WERI-Rb-1 (cell line): ENCODE measurements at regions not wholly inside any gene's neighbourhood (a gene's known extent, or its start where the extent isn't known, plus 50 kb on each side); places are given as distances from the start of the nearest gene placed in this dataset.

Source experiments
- DNase-seq: peaks from one replicate; pipeline ENCODE4 v3.0.0-alpha.2; 2020
- H3K27ac ChIP-seq: fragments of 250-450 bp; sonication (Bioruptor Pico); 2 replicates; pipeline ENCODE4 v1.5.1; 2020; ENCODE audit warnings: mild to moderate bottlenecking, moderate library complexity
- H3K27me3 ChIP-seq: fragments of 250-450 bp; sonication (Bioruptor Pico); 2 replicates; pipeline ENCODE4 v1.5.1; 2021; ENCODE audit warnings: mild to moderate bottlenecking, low read depth, moderate library complexity; ENCODE audit not compliant: insufficient read depth, severe bottlenecking
- H3K36me3 ChIP-seq: fragments of 250-450 bp; sonication (Bioruptor Pico); 2 replicates; pipeline ENCODE4 v1.5.1; 2020; ENCODE audit warnings: mild to moderate bottlenecking, moderate library complexity
- H3K4me3 ChIP-seq: 2 replicates; pipeline ENCODE4 v1.5.1; 2011; ENCODE audit warnings: low read depth, mild to moderate bottlenecking, control low read depth, low read length
- H3K9me3 ChIP-seq: fragments of 250-450 bp; sonication (Bioruptor Pico); 2 replicates; pipeline ENCODE4 v1.5.1; 2021; ENCODE audit warnings: mild to moderate bottlenecking, moderate library complexity; ENCODE audit not compliant: severe bottlenecking
- TF ChIP-seq, protein P1 (sequence below): IDR thresholded peaks from 2 replicates; pipeline ENCODE4 v1.5.1; 2011; ENCODE audit warnings: low read depth, mild to moderate bottlenecking, control low read depth, inconsistent platforms, low read length

DNA sequence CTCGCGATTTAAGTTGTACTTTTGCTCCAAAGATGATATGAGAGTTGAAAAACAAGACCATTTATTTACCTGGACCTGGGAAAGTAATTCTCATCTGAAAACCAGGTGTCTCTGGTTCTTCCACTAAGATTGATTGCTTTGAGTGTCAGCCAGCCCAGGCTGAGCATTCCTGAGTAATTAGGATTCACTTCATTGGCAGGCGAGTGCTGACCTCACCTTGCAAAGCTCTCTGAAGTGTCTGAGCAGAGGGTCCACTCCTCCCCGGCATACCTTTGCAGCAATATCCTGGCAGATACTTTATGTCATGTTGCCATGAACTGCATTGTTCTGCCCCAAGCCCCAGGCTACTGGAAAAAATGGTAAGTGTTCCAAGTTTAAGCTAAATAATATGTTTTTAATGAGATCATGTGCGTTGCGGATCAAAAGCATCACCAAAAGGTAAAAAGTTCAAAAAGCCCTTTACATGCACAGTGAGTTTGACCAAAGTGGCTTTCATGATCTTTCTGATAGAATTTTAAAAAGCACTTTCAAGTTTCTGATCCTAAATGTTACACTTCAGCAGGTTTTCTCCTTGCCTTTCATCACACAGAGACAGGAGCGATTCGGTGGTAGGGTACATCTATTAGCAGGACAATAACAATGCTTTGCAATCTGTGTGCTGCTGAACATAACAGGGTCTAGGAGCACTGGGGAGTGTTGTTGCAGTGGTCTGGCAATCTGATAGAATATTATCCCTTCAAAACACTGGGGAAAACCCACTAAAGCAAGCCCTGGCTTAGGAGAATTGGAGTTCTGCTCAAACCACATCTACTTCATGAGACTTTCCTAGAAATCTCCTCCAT lies 127.8 kb upstream of the EEF1E1 start:
- TF ChIP-seq, protein P1, sequence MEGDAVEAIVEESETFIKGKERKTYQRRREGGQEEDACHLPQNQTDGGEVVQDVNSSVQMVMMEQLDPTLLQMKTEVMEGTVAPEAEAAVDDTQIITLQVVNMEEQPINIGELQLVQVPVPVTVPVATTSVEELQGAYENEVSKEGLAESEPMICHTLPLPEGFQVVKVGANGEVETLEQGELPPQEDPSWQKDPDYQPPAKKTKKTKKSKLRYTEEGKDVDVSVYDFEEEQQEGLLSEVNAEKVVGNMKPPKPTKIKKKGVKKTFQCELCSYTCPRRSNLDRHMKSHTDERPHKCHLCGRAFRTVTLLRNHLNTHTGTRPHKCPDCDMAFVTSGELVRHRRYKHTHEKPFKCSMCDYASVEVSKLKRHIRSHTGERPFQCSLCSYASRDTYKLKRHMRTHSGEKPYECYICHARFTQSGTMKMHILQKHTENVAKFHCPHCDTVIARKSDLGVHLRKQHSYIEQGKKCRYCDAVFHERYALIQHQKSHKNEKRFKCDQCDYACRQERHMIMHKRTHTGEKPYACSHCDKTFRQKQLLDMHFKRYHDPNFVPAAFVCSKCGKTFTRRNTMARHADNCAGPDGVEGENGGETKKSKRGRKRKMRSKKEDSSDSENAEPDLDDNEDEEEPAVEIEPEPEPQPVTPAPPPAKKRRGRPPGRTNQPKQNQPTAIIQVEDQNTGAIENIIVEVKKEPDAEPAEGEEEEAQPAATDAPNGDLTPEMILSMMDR: no peak

GRCh38 chr6:8225113-8225512 lies 122.8 kb upstream of the EEF1E1 start:
- Histone ChIP-seq H3K36me3 (no peaks in the 10 kb centered on the region), H3K9me3 (no peaks in the 10 kb centered on the region), H3K27me3 (no peaks in the 10 kb centered on the region), H3K4me3 (no peak overlapping the region), H3K27ac (no peak overlapping the region)
- TF ChIP-seq, protein P1: no peak
- DNase-seq: no peak

More for the DNA sequence above, 127.8 kb upstream of the EEF1E1 start:
- no peak overlapping the region for H3K4me3 ChIP-seq
- H3K27ac ChIP-seq: no peak overlapping the region
- H3K27me3 ChIP-seq: peaks cover 13% of the 10 kb centered on the region
- no peaks in the 10 kb centered on the region for H3K9me3 ChIP-seq
- DNase-seq: no peak
- no peaks in the 10 kb centered on the region for H3K36me3 ChIP-seq

DNA sequence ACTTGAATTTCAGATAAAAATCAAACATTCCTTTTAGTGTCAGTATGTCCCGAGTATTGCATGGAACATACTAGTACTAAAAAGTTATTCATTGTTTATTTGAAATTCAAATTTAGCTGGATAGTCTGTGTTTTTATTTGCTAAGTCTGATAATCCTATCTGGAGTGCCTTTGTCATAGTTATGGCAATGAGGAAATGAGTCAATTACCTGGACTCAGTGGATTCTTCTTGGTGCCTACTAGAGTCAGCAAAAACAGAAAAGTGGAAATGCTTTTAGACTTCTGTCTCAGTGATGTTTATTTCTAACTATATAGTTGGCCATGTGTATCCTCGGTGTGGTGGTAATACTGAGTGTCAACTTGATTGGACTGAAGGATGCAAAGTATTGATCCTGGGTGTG lies 121.3 kb upstream of the EEF1E1 start:
- Histone ChIP-seq H3K27me3 (peaks cover 3% of the 10 kb centered on the region), H3K27ac (no peak overlapping the region), H3K36me3 (no peaks in the 10 kb centered on the region), H3K4me3 (no peak overlapping the region), H3K9me3 (no peaks in the 10 kb centered on the region)
- no peak for DNase-seq
- TF ChIP-seq, protein P1: no peak

DNA sequence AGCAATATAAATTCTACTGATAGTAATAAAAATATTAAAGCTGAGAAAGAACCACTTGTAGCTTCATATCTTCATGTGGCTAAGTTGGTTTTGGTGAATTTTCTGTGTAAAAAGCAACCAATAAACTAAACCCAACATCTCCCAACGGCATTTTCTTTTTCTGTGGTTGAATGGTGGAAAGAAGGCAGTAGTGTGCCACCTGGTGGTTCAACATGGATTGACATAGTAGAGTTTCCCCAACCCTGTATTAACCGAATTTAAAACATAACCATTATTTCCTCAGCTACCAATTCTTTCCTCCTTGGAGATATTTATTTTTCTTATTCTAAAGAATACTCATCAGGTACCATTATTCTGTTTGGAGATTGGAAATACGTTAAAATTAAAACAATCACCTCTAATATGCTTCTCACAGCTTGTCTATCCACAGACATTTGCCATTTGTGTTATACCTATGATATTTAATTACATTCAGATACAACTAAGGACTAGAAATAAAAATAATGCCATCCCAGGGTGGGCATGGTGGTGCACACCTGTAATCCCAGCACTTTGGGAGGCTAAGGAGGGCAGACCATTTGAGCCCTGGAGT lies 117.1 kb upstream of the EEF1E1 start:
- H3K27me3 ChIP-seq: peaks cover 20% of the 10 kb centered on the region
- no peak overlapping the region for H3K4me3 ChIP-seq
- no peaks in the 10 kb centered on the region for H3K9me3 ChIP-seq
- TF ChIP-seq, protein P1: peak; percentile 79
- peak; percentile 53 for DNase-seq
- H3K27ac ChIP-seq: no peak overlapping the region
- no peaks in the 10 kb centered on the region for H3K36me3 ChIP-seq

DNA sequence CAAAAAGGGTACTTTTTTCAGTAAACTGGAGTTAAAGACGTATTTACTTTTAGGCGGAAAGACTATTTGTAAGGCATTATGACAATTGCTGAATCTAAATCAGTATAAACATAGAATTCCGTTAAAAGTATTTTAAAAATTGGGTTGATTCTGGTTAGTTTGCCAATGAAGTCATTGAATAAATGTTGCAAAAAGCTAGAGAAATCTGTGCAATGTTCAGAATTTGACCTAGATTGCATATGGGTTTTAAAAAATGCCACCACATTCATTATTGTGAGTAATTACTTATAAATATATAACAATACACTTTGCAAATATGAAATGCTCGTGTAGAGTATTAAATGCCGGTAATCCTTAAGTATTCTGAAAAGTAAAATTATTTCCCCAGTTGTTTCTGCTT lies 116.5 kb upstream of the EEF1E1 start:
- no peak overlapping the region for H3K4me3 ChIP-seq
- H3K9me3 ChIP-seq: no peaks in the 10 kb centered on the region
- TF ChIP-seq, protein P1: no peak
- H3K27ac ChIP-seq: no peak overlapping the region
- H3K27me3 ChIP-seq: peaks cover 20% of the 10 kb centered on the region
- no peaks in the 10 kb centered on the region for H3K36me3 ChIP-seq
- no peak for DNase-seq

DNA sequence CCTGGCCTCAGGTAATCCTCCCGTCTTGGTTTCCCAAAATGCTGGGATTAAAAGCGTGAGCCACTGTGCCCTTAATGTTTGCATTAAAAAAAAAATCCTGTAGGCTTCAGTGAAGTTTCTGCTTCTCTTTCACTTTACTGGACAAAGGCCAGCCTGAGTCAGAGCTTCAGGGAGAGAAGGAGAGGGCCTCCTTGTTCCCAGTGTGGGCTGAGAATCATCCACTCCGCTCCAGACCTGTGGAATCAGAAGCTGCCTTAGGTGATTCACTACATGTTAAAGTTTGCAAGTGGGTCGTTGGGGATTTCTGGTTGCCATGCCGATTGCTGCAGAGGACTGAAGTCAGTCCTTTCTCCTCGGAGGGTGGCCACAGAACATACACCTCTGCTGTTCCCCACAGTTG lies 113.3 kb upstream of the EEF1E1 start:
- Histone ChIP-seq H3K4me3 (no peak overlapping the region), H3K27ac (no peak overlapping the region), H3K36me3 (no peaks in the 10 kb centered on the region), H3K27me3 (peaks cover 31% of the 10 kb centered on the region), H3K9me3 (no peaks in the 10 kb centered on the region)
- DNase-seq: no peak
- TF ChIP-seq, protein P1: no peak
